ENCODE measurements at regions not wholly inside any gene's neighbourhood (a gene's known extent, or its start where the extent isn't known, plus 50 kb on each side); places are given as distances from the start of the nearest gene placed in this dataset.
"Not testable (repeated sequence)": the region's sequence is repeated elsewhere in the genome, so short reads cannot be mapped to it uniquely, and the experiment has no call there.

DNA sequence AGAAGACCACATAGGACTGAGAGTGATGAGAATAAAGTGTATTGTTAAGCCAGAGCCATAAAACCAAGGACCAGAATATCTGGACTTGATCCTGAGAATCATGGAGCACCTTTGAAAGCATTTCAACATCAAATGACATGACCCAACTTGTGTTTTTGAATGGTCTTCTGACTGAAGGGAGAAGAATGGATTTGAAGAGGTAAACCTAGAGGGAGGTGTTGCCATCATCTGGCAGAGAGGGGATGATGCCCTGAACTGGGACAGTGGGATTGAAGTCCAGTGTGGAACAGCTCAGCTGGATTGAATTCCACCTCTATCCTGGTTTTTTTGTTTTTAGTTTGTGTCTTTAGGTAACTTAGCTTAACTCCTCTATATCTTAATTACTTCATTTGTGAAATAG, 570.0 kb downstream of the TBC1D32 start:
- Mint-ChIP-seq H3K36me3 (ENCODE audit: low read depth) (no peaks in the 10 kb centered on the region), H3K27ac (no peak overlapping the region), H3K27me3 (ENCODE audit: low read depth, poor library complexity) (no peaks in the 10 kb centered on the region), H3K4me3 (no peak overlapping the region), H3K4me1 (no peaks in the 10 kb centered on the region), H3K9me3 (no peaks in the 10 kb centered on the region)
- no peak for TF ChIP-seq CTCF (IDR thresholded peaks at IDR 0.05)
- DNase-seq: no peak

- no peak for DNase-seq
- H3K36me3 Mint-ChIP-seq (ENCODE audit: low read depth): no peaks in the 10 kb centered on the region
- no peak overlapping the region for H3K4me3 Mint-ChIP-seq
- no peaks in the 10 kb centered on the region for H3K4me1 Mint-ChIP-seq
- TF ChIP-seq CTCF (IDR thresholded peaks at IDR 0.05): no peak
- no peaks in the 10 kb centered on the region for H3K9me3 Mint-ChIP-seq
- H3K27me3 Mint-ChIP-seq (ENCODE audit: low read depth, poor library complexity): no peaks in the 10 kb centered on the region
- no peak overlapping the region for H3K27ac Mint-ChIP-seq
These were observed 574.7 kb downstream of the TBC1D32 start for GRCh38 chr6:120759570-120759969.

- not testable (repeated sequence) for H3K27me3 Mint-ChIP-seq (ENCODE audit: low read depth, poor library complexity); H3K36me3 Mint-ChIP-seq (ENCODE audit: low read depth); H3K27ac Mint-ChIP-seq; H3K4me3 Mint-ChIP-seq; H3K4me1 Mint-ChIP-seq; DNase-seq
- H3K9me3 Mint-ChIP-seq: peaks cover 12% of the 10 kb centered on the region
These were observed 585.7 kb downstream of the TBC1D32 start for GRCh38 chr6:120748574-120748973.

GRCh38 chr6:120736740-120737139, 597.5 kb downstream of the TBC1D32 start:
- Mint-ChIP-seq H3K27me3 (ENCODE audit: low read depth, poor library complexity) (no peaks in the 10 kb centered on the region), H3K27ac (no peak overlapping the region), H3K36me3 (ENCODE audit: low read depth) (no peaks in the 10 kb centered on the region), H3K4me3 (no peak overlapping the region), H3K9me3 (peaks cover 6% of the 10 kb centered on the region), H3K4me1 (no peaks in the 10 kb centered on the region)
- DNase-seq: no peak
- no peak for TF ChIP-seq CTCF (IDR thresholded peaks at IDR 0.05)

DNA sequence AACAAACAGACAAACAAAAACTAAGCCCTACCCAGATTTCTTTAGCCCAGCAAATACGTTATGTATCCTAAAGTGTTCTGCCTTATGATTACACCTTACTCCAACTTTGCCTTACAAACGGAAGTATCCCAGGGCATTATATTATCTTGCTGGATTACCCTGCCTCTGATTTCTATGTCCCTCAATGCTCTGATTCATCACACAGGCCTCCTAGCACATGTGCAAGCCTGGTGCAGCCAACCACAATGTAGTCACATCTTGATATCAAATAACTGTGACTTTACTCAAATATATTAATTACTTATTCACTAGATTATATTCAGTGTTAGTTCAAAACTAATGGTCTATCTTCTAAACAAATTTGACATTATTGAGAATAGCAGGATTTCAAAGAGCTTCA, 598.6 kb downstream of the TBC1D32 start:
- H3K9me3 Mint-ChIP-seq: peaks cover 6% of the 10 kb centered on the region
- no peak for TF ChIP-seq CTCF (IDR thresholded peaks at IDR 0.05)
- no peak for DNase-seq
- no peaks in the 10 kb centered on the region for H3K27me3 Mint-ChIP-seq (ENCODE audit: low read depth, poor library complexity)
- no peaks in the 10 kb centered on the region for H3K36me3 Mint-ChIP-seq (ENCODE audit: low read depth)
- no peak overlapping the region for H3K27ac Mint-ChIP-seq
- H3K4me1 Mint-ChIP-seq: no peaks in the 10 kb centered on the region
- H3K4me3 Mint-ChIP-seq: no peak overlapping the region

- DNase-seq: no peak
- Mint-ChIP-seq H3K36me3 (ENCODE audit: low read depth) (no peaks in the 10 kb centered on the region), H3K27me3 (ENCODE audit: low read depth, poor library complexity) (no peaks in the 10 kb centered on the region), H3K9me3 (peaks cover 14% of the 10 kb centered on the region), H3K27ac (no peak overlapping the region), H3K4me3 (no peak overlapping the region), H3K4me1 (no peaks in the 10 kb centered on the region)
- no peak for TF ChIP-seq CTCF (IDR thresholded peaks at IDR 0.05)
These were observed 623.0 kb downstream of the TBC1D32 start for GRCh38 chr6:120711255-120711654.
